HCEC 1CT (cell line): ENCODE measurements at regions not wholly inside any gene's neighbourhood (a gene's known extent, or its start where the extent isn't known, plus 50 kb on each side); places are given as distances from the start of the nearest gene placed in this dataset.
"Not testable (repeated sequence)": the region's sequence is repeated elsewhere in the genome, so short reads cannot be mapped to it uniquely, and the experiment has no call there.

Source experiments
- DNase-seq: peaks from one replicate; pipeline ENCODE4 v3.0.0-alpha.2; 2017

- DNase-seq = no peak
Observed at GRCh38 chr20:29763821-29764511, 1493.5 kb upstream of the DEFB115 start.

GRCh38 chr20:29764922-29765610 is 1492.4 kb upstream of the DEFB115 start:
- DNase-seq = not testable (repeated sequence)

GRCh38 chr20:29778033-29778432 is 1479.4 kb upstream of the DEFB115 start:
- not testable (repeated sequence) for DNase-seq

GRCh38 chr20:29781217-29781616 is 1476.2 kb upstream of the DEFB115 start:
- not testable (repeated sequence) for DNase-seq

- not testable (repeated sequence) for DNase-seq
Observed at GRCh38 chr20:29781891-29782290, 1475.6 kb upstream of the DEFB115 start.

- not testable (repeated sequence) for DNase-seq
Observed at GRCh38 chr20:29787456-29787855, 1470.0 kb upstream of the DEFB115 start.

GRCh38 chr20:29790510-29790909 is 1467.0 kb upstream of the DEFB115 start:
- no peak for DNase-seq

GRCh38 chr20:29831508-29831907 is 1426.0 kb upstream of the DEFB115 start:
- DNase-seq = not testable (repeated sequence)

- not testable (repeated sequence) for DNase-seq
Observed at GRCh38 chr20:29868014-29868413, 1389.5 kb upstream of the DEFB115 start.

GRCh38 chr20:29868688-29869087 is 1388.8 kb upstream of the DEFB115 start:
- not testable (repeated sequence) for DNase-seq

- DNase-seq = not testable (repeated sequence)
Observed at GRCh38 chr20:29871816-29872215, 1385.6 kb upstream of the DEFB115 start.

- DNase-seq = peak; percentile 23
Observed at GRCh38 chr20:29873946-29874345, 1383.5 kb upstream of the DEFB115 start.

- DNase-seq = no peak
Observed at GRCh38 chr20:29874476-29875202, 1382.8 kb upstream of the DEFB115 start.

- DNase-seq = not testable (repeated sequence)
Observed at GRCh38 chr20:29875321-29876083, 1382.0 kb upstream of the DEFB115 start.

- not testable (repeated sequence) for DNase-seq
Observed at GRCh38 chr20:29876084-29876910, 1381.2 kb upstream of the DEFB115 start.

- DNase-seq = no peak
Observed at GRCh38 chr20:29876911-29877285, 1380.6 kb upstream of the DEFB115 start.

GRCh38 chr20:29877411-29878280 is 1379.8 kb upstream of the DEFB115 start:
- not testable (repeated sequence) for DNase-seq

- no peak for DNase-seq
Observed at GRCh38 chr20:29878281-29878741, 1379.2 kb upstream of the DEFB115 start.

GRCh38 chr20:29878777-29879442 is 1378.6 kb upstream of the DEFB115 start:
- no peak for DNase-seq

GRCh38 chr20:29881107-29881506 is 1376.4 kb upstream of the DEFB115 start:
- not testable (repeated sequence) for DNase-seq
